DMS 273 (cell line): ENCODE measurements at regions not wholly inside any gene's neighbourhood (a gene's known extent, or its start where the extent isn't known, plus 50 kb on each side); places are given as distances from the start of the nearest gene placed in this dataset.

Source experiments
- DNase-seq: peaks from one replicate; lab custom pipeline; 2025; ENCODE audit not compliant: unreplicated experiment; lab: John Stamatoyannopoulos, UW

GRCh38 chr7:35355199-35355598 lies 101.3 kb upstream of the TBX20 start:
- DNase-seq: no peak

GRCh38 chr7:35353481-35353880 lies 99.6 kb upstream of the TBX20 start:
- no peak for DNase-seq

DNA sequence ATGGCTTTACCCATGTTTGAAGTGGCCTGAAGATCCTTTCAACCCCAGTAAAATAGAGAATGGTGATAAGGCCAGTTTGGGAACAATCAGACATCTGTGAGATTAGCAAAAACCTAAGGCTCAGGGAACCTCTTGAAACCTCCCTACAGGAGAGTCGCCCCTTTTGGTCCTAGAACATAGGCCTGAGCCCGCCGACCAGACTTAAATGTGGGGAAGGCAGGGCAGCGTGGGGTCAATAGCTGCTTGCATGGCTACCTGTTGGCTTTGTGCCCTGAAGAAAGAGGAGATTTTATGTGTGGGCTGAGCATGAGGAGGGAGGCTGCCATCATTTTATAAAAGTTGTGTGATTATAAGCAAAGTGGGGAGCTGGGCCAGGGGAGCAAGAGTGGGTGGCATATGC lies 97.6 kb upstream of the TBX20 start:
- DNase-seq: no peak

GRCh38 chr7:35348611-35349400 lies 94.9 kb upstream of the TBX20 start:
- DNase-seq: no peak

DNA sequence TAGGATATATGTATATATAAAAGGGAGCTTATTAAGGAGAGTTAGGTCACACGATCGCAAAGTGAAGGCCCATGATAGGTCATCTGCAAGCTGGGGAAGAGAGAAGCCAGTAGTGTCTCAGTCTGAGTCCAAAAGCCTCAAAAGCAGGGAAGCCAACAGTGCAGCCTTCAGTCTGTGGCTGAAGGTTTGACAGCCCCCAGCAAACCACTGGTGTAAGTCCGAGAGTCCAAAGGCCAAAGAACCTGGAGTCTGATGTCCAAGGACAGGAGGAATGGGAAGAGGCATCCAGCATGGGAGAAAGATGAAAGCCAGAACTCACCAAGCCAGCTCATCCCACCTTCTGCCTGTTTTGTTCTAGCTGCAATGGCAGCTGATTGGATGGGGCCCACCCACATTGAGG lies 88.9 kb upstream of the TBX20 start:
- no peak for DNase-seq

DNA sequence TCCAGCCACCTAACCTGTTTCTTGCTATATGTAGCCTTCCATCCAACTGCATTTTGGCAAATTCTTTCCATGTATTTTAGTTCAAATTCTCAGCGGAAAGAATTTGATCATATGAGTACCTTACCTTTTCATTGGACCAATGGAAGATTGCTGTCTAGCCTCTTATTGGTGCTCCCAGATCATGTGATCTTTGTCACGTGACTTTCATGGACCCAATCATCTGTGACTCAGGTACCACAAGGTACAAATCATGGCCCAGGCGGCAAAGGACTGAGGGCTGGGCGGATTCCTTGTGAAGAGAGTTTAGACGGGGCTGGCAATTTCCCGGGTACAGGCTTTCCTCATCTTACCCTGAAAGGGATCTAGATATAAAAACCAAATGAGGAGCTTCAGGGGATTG lies 85.9 kb upstream of the TBX20 start:
- no peak for DNase-seq

DNA sequence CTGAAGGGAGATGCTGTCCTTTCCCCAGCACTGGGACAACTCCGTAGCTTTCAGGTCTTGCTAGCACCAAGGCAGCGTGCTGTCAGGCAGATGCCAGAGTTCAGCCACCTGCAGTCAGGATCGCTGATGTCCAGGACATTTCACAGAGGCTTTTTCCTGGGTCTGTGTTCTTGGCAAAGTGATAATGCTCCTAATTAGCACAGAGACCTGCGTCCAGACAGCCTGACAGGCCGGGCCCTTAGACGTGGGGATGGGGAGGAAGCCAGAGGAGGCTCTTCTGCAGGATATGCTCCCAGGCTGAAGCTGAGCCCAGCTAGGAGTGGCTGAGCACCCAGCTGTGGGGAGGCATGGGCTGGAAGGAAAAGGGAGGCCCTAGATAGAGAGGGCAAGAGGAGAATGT lies 82.5 kb upstream of the TBX20 start:
- DNase-seq: no peak

DNA sequence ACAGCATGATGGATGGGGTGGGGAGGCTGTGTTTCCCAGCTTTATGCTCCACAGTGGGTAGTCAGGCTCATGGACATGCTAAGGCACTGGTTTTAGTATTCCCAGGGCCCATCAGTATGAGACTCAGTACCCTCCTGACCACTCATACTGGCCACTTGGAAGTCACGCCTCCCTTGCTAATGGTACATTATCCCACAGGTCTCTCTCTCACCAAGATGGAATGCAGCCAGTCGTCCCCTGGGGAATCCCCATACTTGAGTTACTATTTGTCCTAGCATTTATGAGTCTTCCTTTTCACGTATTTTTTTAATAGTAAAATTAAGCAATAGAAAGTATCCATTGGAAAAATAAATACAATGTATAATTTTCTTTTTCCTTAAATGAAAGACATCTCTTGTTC lies 80.6 kb upstream of the TBX20 start:
- DNase-seq: no peak

GRCh38 chr7:35333265-35333664 lies 79.4 kb upstream of the TBX20 start:
- no peak for DNase-seq

GRCh38 chr7:35331730-35332678 lies 78.1 kb upstream of the TBX20 start:
- no peak for DNase-seq

- DNase-seq: no peak
These were observed 75.1 kb upstream of the TBX20 start for GRCh38 chr7:35329026-35329425.

DNA sequence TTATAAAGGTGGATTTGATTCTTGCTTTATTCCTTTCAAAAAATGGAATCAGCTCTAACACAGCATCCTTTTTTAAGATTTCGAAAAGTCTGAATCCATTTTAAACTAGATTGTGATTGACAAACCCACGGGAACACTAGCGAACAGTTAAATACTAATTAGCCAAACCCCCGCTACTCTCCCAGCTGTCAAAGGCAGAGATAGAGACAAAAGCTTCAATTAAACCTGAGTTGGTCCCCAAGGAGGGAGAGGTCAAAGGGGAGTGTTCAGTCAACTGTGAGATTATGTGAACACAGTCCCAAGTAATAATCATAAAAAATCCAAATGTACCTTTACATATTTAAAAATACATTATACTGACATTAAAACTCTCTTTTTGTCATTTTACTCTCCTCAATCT lies 65.7 kb upstream of the TBX20 start:
- DNase-seq: peak; percentile 61

GRCh38 chr7:35316549-35316948 lies 62.6 kb upstream of the TBX20 start:
- DNase-seq: no peak

GRCh38 chr7:35315517-35315916 lies 61.6 kb upstream of the TBX20 start:
- DNase-seq: no peak

- no peak for DNase-seq
These were observed 60.5 kb upstream of the TBX20 start for GRCh38 chr7:35314354-35314753.

DNA sequence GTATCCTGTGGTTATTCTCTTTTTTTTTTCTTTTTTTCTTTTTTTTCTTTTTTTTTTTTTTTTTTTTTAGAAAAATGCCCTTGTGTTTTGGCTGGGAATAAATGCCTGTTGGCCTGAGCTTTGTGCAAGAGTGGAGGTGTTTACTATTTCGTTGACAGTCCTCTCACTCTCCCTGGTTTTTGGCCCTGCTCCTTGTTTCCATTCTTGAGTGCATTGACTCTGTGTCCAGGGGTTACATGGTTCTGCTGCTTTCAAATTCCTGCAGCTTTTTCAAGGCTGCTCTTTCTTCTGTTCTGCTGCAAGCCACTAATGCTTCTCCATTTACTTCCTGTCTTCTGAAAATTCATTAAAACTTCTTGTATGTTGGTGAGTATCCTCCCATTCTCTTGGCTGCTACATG lies 59.7 kb upstream of the TBX20 start:
- DNase-seq: no peak
